ENCODE measurements at regions not wholly inside any gene's neighbourhood (a gene's known extent, or its start where the extent isn't known, plus 50 kb on each side); places are given as distances from the start of the nearest gene placed in this dataset.
A peak's percentile ranks its signal among the peaks of the same experiment; 100 is the strongest.

DNA sequence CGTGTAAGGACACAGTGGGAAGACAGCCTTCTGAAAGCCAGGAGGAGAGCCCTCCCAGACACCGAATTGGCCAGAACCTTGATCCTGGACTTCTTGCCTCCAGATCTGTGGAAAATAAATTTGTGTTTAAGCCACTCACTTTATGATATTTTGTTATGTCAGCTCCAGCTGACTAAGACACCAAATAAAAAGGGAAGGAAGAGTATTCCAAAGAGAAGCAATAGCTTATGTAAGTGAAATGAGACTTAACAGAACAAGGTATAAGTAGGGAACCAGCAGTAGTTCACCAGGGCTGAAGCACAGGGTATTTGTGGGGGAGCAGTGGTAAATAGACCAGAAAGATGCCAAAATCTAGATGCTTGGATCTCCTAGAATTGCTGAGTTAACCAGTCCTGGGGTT, 94.2 kb upstream of the WLS start:
- H3K9me3 ChIP-seq: no peaks in the 10 kb centered on the region
- in situ Hi-C loops (cut with MboI; ENCODE audit: low sequenced_read_pairs): no loop called here

DNA sequence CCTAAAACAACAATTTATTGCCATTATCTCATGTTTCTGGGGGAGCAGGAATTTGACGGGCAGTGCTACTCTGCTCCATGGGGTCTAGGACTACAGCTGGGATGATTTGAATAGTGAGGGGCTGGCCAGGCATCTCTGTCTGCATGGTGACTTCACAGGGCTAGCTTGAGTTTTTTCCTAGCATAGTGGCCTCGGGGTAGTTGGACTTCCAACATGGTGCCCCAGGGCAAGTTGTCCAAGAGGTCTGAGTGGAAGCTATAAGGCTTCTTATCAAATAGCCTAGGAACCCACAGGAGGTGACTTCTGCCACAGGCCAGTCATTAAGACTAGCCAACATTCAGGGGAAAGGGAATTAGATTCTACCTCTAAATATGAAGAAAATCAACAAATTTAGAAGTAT, 92.0 kb upstream of the WLS start:
- Histone ChIP-seq H3K36me3 (replicated peaks) (no peaks in the 10 kb centered on the region), H3K4me3 (no peak overlapping the region), H3K9me3 (no peaks in the 10 kb centered on the region), H3K4me1 (no peaks in the 10 kb centered on the region), H3K27me3 (ENCODE audit: low read depth) (no peaks in the 10 kb centered on the region)
- no peak for DNase-seq (ENCODE audit: low spot score in 2 of 2)
- in situ Hi-C loops (cut with MboI; ENCODE audit: low sequenced_read_pairs): no loop called here

More for the DNA sequence above, 94.2 kb upstream of the WLS start:
- Histone ChIP-seq H3K27me3 (ENCODE audit: low read depth) (no peaks in the 10 kb centered on the region), H3K4me3 (no peak overlapping the region), H3K4me1 (no peaks in the 10 kb centered on the region), H3K36me3 (replicated peaks) (no peaks in the 10 kb centered on the region)
- DNase-seq (ENCODE audit: low spot score in 2 of 2): no peak

DNA sequence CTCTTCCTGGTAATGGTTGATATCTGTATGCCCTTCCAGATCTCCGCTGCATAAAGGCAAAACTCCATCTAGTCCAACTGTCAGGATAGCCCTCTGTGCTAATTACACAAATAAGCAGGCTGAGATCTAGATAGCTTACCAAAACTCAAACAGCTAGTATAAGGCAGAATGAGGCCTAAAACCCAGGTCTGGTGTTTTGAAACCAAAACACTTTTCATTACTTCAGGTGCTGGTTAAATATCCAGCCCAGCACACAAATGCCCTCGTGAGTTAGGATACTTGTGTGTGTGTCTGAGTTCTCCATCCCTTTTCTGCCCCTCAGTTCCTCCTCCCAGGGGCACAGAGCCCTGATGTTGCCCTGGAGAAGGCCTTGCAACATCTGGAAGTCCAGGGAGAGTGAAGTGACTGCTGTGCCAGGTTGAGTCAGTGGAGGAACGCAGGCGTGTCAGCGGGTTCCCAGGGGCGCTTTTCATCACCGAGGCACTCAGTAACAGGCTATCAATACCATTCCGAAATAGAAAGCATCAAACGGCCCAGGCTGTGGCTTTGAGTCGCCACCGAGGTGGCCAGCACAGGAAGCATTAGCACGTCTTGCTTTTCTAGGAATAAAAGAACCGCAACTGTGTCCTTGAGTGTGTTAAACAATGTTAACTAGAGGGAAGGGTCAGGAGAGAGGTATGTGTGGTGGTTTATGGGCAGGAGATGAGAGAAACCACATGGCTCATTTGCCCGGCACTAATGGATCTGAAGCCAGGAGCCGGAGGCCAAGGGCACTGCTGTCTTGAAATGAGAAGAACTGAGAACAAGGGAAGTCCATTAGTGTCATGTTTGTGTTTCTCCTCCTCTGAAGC, 90.7 kb upstream of the WLS start:
- no peaks in the 10 kb centered on the region for H3K36me3 ChIP-seq (replicated peaks)
- H3K27me3 ChIP-seq (ENCODE audit: low read depth): no peaks in the 10 kb centered on the region
- no peak overlapping the region for H3K4me3 ChIP-seq
- H3K4me1 ChIP-seq: no peaks in the 10 kb centered on the region
- no peak for DNase-seq (ENCODE audit: low spot score in 2 of 2)
- H3K9me3 ChIP-seq: no peaks in the 10 kb centered on the region
- in situ Hi-C loops (cut with MboI; ENCODE audit: low sequenced_read_pairs): no loop called here

DNA sequence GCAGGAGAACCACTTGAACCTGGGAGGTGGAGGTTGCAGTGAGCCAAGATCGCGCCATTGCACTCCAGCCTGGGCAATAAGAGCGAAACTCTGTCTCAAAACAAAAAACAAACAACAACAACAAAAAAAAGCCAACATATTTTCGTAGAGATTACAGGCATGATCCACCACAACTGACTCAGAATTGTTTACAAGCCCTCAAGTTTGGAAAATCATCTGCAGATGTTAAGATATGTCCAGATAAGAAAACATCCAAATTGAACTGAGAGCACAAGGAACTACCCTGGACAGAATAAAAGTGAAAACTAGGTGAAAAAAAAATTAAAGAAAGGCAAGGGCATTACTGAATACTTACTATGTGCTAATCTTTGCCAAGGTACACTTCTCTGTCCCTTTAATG, 89.8 kb upstream of the WLS start:
- Histone ChIP-seq H3K4me3 (no peak overlapping the region), H3K9me3 (no peaks in the 10 kb centered on the region), H3K36me3 (replicated peaks) (no peaks in the 10 kb centered on the region), H3K4me1 (no peaks in the 10 kb centered on the region), H3K27me3 (ENCODE audit: low read depth) (no peaks in the 10 kb centered on the region)
- no peak for DNase-seq (ENCODE audit: low spot score in 2 of 2)
- in situ Hi-C loops (cut with MboI; ENCODE audit: low sequenced_read_pairs): no loop called here

DNA sequence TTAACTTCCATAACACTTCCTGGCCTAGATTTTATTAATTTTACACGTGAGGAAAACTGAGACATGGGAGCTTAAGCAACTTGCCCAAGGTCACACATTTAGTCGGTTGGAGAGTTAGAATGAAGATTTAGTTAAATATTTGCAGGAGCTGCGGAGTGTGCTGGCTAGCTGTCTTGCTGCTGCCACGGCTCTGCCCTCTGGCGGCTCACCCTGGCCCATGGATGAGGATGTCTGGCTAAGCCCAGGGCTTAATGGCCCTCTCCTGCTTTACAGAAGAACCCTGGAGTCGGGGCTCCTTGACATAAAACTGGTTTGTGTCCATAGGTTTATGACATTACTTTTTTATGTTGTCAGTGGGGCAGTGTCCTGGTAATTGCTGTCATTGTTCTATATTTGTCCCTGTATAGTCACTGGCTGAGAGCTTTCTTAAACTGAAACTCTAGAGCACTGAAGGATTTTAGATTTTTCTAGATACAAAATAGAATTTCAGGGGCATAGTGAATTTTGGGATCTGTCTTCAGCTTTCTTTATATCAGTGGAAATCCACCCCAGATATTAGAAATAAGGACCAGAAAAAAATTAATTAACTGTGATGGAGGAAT, 88.9 kb upstream of the WLS start:
- H3K36me3 ChIP-seq (replicated peaks): no peaks in the 10 kb centered on the region
- H3K27me3 ChIP-seq (ENCODE audit: low read depth): no peaks in the 10 kb centered on the region
- no peak overlapping the region for H3K4me3 ChIP-seq
- no peaks in the 10 kb centered on the region for H3K4me1 ChIP-seq
- in situ Hi-C loops (cut with MboI; ENCODE audit: low sequenced_read_pairs): no loop called here
- H3K9me3 ChIP-seq: no peaks in the 10 kb centered on the region
- DNase-seq (ENCODE audit: low spot score in 2 of 2): peak in 1 of 2 experiments; percentile 38

DNA sequence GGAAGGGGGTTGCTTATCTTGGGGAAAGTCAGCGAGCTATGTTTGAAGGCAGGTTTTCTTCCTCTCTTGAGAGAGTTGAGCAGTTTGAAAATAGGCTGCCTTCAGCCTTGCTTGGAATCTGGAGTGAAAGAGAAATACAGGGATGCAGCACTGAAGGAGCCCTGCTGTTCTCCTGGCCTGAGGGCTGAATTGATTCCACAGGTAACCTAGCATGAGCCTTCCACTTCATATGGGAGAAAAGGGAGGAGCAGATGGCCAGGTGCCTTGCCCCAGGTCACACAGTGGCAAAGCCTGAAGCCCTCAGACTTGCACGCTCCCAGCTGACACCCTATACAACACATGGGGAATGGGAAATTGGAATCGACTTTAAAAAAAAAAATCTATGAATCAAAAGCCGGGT, 88.0 kb upstream of the WLS start:
- no peaks in the 10 kb centered on the region for H3K4me1 ChIP-seq
- no peaks in the 10 kb centered on the region for H3K9me3 ChIP-seq
- H3K27me3 ChIP-seq (ENCODE audit: low read depth): no peaks in the 10 kb centered on the region
- no peaks in the 10 kb centered on the region for H3K36me3 ChIP-seq (replicated peaks)
- in situ Hi-C loops (cut with MboI; ENCODE audit: low sequenced_read_pairs): no loop called here
- DNase-seq (ENCODE audit: low spot score in 2 of 2): no peak
- H3K4me3 ChIP-seq: no peak overlapping the region

DNA sequence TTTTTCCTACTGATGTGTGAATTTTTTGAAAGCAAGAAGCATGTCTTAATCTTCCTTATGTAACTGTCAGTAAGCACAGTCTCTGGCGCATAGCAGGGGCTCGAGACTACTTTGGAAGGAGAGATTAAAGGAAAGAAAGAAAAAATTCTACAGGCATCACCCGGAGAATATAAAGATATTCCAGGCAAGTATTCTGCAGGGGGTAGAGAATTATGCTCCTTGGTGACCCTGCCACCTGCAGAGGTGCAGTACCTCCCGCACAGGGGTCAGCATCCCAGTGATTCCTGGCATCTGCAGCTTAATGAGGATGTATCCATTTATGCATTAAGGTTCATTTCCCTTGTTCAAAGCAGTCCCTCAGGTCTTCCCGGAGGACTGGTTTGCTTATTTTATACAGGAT, 87.6 kb upstream of the WLS start:
- H3K9me3 ChIP-seq: no peaks in the 10 kb centered on the region
- H3K36me3 ChIP-seq (replicated peaks): no peaks in the 10 kb centered on the region
- no peak overlapping the region for H3K4me3 ChIP-seq
- no peaks in the 10 kb centered on the region for H3K27me3 ChIP-seq (ENCODE audit: low read depth)
- no peak for DNase-seq (ENCODE audit: low spot score in 2 of 2)
- in situ Hi-C loops (cut with MboI; ENCODE audit: low sequenced_read_pairs): no loop called here
- peaks cover 2% of the 10 kb centered on the region; the same call in 1 of the 2 replicates for H3K4me1 ChIP-seq

DNA sequence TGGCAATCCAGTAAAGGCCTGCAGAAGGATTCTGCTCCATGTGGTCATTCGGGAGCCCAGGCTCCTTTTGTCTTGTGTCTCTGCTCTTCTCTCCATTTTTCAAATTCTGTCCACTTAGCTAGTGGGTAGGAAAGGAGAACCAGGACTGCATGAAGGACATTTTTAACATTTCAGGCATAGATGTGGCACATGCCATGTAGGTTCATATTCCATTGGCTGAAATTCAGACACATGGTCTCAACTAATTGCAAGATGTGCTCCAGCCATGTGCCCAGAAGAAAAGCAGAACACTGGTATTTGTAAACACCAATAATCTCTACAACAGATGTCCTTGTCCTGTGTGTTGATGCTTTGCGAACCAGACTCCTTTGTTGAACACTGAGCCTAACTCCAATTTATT, 85.2 kb upstream of the WLS start:
- in situ Hi-C loops (cut with MboI; ENCODE audit: low sequenced_read_pairs): no loop called here
- Histone ChIP-seq H3K9me3 (no peaks in the 10 kb centered on the region), H3K4me3 (no peak overlapping the region), H3K4me1 (peaks cover 16% of the 10 kb centered on the region), H3K36me3 (replicated peaks) (no peaks in the 10 kb centered on the region), H3K27me3 (ENCODE audit: low read depth) (no peaks in the 10 kb centered on the region)
- DNase-seq (ENCODE audit: low spot score in 2 of 2): no peak

DNA sequence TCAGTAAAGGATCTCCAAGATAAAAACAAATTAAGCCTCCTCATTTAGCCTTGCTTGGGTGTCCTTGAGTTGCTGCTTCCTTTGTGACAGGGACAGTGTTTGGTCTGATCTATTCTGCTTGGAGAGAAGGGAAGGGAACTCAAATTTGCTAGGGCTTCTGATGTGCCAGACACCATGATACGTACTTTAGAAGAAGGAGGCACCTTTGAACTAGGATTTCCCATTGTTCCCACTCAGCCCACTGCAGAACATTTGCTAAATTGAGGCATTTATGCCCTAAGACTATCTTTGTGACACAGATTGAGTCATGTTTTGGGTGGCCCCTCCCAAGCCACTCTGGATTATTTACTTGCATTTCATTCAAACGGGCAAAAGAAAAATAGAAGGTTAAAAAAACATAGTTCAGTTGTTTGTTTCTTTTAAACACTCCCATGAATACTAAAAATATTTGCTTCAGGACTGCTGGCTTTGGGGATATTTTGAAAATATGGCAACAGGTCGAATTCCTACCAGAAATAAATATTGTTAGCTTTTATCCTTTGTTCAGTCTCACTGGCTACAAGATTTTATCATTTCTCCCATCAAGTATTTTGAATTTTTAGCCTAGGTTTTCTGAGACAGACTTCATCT, 81.9 kb upstream of the WLS start:
- Histone ChIP-seq H3K9me3 (no peaks in the 10 kb centered on the region), H3K27me3 (ENCODE audit: low read depth) (no peaks in the 10 kb centered on the region), H3K4me1 (peaks cover 16% of the 10 kb centered on the region), H3K36me3 (replicated peaks) (no peaks in the 10 kb centered on the region), H3K4me3 (no peak overlapping the region)
- in situ Hi-C loops (cut with MboI; ENCODE audit: low sequenced_read_pairs): no loop called here
- peak; percentile 14 to 38 for DNase-seq (ENCODE audit: low spot score in 2 of 2)

DNA sequence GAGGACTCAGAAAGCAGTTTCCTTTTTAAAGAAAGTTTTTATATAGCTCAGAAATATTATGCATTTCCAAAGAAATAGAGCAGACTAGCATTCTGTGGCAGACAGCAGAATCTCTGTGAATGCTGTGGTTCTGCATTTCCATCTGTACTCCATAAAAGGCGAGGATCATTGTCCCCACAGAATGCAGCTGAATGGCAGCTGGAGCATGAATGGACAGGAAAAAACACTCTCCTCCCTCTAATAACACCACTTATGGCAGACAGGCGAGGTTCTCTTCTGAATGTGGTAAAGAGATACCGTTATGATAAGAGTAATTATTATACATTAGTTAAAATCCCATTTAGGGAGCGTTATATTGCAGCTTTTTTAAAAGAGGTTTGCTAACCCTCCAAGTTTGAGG, 81.4 kb upstream of the WLS start:
- no peaks in the 10 kb centered on the region for H3K36me3 ChIP-seq (replicated peaks)
- peak; percentile 69 to 91 for DNase-seq (ENCODE audit: low spot score in 2 of 2)
- peaks cover 16% of the 10 kb centered on the region for H3K4me1 ChIP-seq
- no peak overlapping the region for H3K4me3 ChIP-seq
- H3K9me3 ChIP-seq: no peaks in the 10 kb centered on the region
- in situ Hi-C loops (cut with MboI; ENCODE audit: low sequenced_read_pairs): no loop called here
- H3K27me3 ChIP-seq (ENCODE audit: low read depth): no peaks in the 10 kb centered on the region

DNA sequence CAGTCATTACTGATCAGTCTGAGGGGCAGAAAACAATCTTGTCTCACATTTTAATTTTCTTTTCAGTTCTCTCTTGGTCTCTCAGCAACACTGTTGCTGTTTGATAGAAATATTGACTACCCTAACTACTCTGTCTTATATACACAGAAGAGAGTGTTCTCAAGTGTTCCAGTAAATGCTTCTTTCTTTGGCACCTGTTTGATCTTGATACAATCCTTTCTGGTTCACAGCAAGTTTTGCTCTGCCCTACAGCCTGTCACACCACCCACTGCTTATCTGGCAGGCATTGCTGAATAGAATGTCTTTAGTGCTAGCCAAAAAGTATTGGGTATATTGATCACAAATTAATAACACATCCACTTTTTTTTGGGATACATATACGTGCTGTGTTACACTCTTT, 75.7 kb upstream of the WLS start:
- H3K4me3 ChIP-seq: no peak overlapping the region
- in situ Hi-C loops (cut with MboI; ENCODE audit: low sequenced_read_pairs): no loop called here
- no peak for DNase-seq (ENCODE audit: low spot score in 2 of 2)
- H3K4me1 ChIP-seq: no peaks in the 10 kb centered on the region
- H3K36me3 ChIP-seq (replicated peaks): no peaks in the 10 kb centered on the region
- no peaks in the 10 kb centered on the region for H3K9me3 ChIP-seq
- H3K27me3 ChIP-seq (ENCODE audit: low read depth): 0 out of 2 replicates have a peak, but pooled peaks cover 4% of the 10 kb centered on the region

DNA sequence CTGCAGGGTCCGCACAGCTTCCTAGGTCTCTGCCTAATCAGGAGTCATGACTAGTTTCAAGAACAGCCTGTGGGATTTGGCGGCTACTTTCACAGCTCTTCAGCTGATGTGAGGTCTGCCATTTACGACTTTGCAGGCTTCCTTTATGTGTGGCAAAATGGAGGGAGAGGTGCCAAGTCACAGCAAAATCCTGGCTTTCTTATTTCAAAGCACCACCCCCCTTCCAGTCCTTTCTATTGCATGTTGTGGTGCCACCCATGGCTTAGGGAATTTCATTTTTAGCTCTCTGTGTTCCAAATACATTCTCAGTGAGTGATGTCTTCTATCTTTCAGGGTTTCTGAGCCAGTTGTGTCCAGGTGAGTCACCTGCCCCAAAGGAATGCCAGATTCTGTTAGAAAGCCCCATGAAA, 75.1 kb upstream of the WLS start:
- in situ Hi-C loops (cut with MboI; ENCODE audit: low sequenced_read_pairs): no loop called here
- DNase-seq (ENCODE audit: low spot score in 2 of 2): no peak
- Histone ChIP-seq H3K36me3 (replicated peaks) (no peaks in the 10 kb centered on the region), H3K4me3 (no peak overlapping the region), H3K9me3 (no peaks in the 10 kb centered on the region), H3K27me3 (ENCODE audit: low read depth) (0 out of 2 replicates have a peak, but pooled peaks cover 4% of the 10 kb centered on the region), H3K4me1 (no peaks in the 10 kb centered on the region)

DNA sequence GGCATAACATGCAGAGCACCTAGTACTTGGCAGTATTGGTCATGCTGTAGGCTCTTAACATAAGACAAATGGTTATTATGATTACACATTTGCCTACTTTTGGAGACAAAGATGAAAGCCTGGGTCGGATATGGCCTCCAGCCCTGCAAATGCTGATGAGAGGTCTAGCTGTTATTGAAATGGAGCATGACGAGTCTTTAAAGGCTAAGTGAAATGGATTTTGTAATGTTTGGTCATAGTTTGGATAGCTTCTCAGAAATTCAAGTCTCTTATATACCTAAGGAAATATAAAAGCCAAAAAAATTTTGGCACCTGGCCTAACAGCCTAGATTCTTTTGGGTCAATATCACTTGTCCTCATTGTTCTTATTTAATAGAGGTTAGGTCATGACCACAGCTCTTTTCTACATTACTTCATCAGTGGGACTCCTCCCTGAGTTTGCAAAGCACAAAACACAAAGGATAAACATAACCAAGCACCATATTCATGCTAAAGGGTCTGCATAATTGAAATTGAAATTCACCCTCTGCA, 69.2 kb upstream of the WLS start:
- peaks cover 15% of the 10 kb centered on the region for H3K4me1 ChIP-seq
- H3K4me3 ChIP-seq: no peak overlapping the region
- H3K27me3 ChIP-seq (ENCODE audit: low read depth): 0 out of 2 replicates have a peak, but pooled peaks cover 2% of the 10 kb centered on the region
- H3K36me3 ChIP-seq (replicated peaks): no peaks in the 10 kb centered on the region
- H3K9me3 ChIP-seq: no peaks in the 10 kb centered on the region
- in situ Hi-C loops (cut with MboI; ENCODE audit: low sequenced_read_pairs): no loop called here
- DNase-seq (ENCODE audit: low spot score in 2 of 2): peak; percentile 35 to 69
